ENCODE measurements at regions not wholly inside any gene's neighbourhood (a gene's known extent, or its start where the extent isn't known, plus 50 kb on each side); places are given as distances from the start of the nearest gene placed in this dataset.

DNA sequence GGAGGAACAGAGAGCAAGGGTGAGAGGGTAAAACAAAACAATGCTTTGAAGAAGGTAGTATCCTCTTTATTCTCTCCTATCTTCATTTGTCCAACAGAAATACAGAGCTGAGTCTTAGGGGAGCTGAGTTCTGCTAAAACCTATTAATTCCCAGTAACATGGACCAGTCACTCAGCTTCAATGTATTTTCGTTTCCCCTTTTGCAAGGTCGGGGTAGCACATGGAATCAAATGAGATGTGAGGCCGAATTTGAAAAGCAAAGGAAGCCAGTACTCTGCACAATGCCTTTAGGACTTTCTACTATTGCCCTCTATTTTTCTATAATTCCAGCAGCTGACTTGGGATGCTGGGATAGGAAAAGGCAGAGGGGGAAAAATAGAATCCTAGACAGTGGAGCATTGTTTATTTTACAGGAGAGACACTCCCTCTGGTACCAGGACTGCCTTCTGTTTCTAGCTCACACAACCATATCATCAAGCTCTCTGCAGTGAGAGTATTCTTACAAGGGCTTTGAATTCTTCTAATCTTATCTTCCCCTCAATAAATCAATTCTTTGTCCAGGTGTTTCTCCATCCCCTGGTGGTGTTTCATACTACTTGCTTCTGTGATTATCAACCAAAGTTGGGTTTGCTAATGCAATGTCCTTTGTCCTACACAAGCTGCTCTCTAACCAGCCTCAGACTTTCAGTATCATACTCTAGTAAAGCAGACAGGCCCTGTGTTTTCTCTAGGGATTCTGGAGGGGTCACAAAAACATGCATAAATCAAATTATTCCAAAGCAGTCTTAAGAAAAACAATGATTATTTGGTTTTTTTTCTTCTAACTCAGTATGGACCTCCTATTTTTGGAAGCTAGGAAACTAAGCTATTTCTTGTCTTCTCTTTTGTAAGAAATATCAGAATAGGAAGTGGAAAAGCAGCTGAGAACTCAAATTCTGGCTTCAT lies 341.5 kb downstream of the OSTF1 start:
- TF ChIP-seq EZH2 (IDR thresholded peaks at IDR 0.05), result no peak
- TF ChIP-seq POLR2AphosphoS5 (IDR thresholded peaks at IDR 0.05; ENCODE audit: borderline replicate concordance, low read depth, low read length), result no peak
- no peak for TF ChIP-seq FOXP2 (optimal IDR thresholded peaks at IDR 0.05; ENCODE audit: control extremely low read depth, extremely low read length, insufficient read depth)
- no peak overlapping the region for H3K27ac ChIP-seq
- no peaks in the 10 kb centered on the region for H3K36me3 ChIP-seq (ENCODE audit: insufficient read depth, low read length)
- H3K9ac ChIP-seq (ENCODE audit: insufficient read length), result no peak overlapping the region
- H3K4me3 ChIP-seq, result no peak overlapping the region
- H3K9me3 ChIP-seq (ENCODE audit: low read depth, low read length), result no peaks in the 10 kb centered on the region
- DNase-seq (ENCODE audit: low read depth, low spot score), result no peak

DNA sequence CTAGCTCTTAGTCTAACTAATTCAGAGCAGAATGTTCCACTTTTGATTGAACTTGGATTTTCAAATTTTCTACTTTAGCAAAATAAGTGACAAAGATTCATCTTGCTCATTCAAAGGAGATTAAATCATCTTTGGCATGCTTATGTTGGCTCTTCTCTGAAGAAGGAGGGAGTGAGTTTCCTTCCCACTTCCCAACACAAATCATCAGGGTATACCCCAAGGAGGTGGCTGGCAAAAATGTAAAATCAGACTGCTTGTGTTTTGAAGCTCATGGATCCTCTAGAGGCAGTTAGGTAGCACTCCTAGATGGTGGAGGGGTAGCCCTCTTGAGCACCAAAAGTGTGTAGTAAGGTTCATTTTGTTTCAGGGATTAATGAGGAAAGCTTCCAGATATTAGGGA lies 343.1 kb downstream of the OSTF1 start:
- Histone ChIP-seq H3K9me3 (ENCODE audit: low read depth, low read length) (no peaks in the 10 kb centered on the region), H3K36me3 (ENCODE audit: insufficient read depth, low read length) (no peaks in the 10 kb centered on the region), H3K27ac (no peak overlapping the region), H3K4me3 (no peak overlapping the region), H3K9ac (ENCODE audit: insufficient read length) (no peak overlapping the region)
- no peak for DNase-seq (ENCODE audit: low read depth, low spot score)
- TF ChIP-seq EZH2 (IDR thresholded peaks at IDR 0.05) (no peak), POLR2AphosphoS5 (IDR thresholded peaks at IDR 0.05; ENCODE audit: borderline replicate concordance, low read depth, low read length) (no peak), FOXP2 (optimal IDR thresholded peaks at IDR 0.05; ENCODE audit: control extremely low read depth, extremely low read length, insufficient read depth) (no peak)

DNA sequence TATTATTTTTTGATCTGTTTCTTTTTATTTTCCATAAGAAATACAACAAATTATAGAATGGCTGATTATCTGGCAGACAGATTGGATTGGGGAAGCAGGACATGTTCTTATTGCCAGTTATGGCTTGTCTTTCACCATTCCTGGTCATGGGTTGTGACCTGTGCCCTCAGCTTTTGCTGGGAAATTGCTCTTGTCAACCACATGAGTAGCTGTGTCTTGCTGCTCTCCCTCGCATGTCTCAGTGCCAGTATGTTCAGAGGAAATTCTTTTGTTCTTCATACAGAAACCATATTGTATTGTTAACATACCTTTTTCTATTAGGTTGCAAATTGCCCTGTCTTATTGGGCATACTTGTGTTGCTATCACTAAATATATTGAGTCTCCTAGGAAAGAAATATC lies 344.1 kb downstream of the OSTF1 start:
- Histone ChIP-seq H3K9ac (ENCODE audit: insufficient read length) (no peak overlapping the region), H3K9me3 (ENCODE audit: low read depth, low read length) (no peaks in the 10 kb centered on the region), H3K4me3 (no peak overlapping the region), H3K27ac (no peak overlapping the region), H3K36me3 (ENCODE audit: insufficient read depth, low read length) (no peaks in the 10 kb centered on the region)
- TF ChIP-seq POLR2AphosphoS5 (IDR thresholded peaks at IDR 0.05; ENCODE audit: borderline replicate concordance, low read depth, low read length) (no peak), FOXP2 (optimal IDR thresholded peaks at IDR 0.05; ENCODE audit: control extremely low read depth, extremely low read length, insufficient read depth) (no peak), EZH2 (IDR thresholded peaks at IDR 0.05) (no peak)
- no peak for DNase-seq (ENCODE audit: low read depth, low spot score)

DNA sequence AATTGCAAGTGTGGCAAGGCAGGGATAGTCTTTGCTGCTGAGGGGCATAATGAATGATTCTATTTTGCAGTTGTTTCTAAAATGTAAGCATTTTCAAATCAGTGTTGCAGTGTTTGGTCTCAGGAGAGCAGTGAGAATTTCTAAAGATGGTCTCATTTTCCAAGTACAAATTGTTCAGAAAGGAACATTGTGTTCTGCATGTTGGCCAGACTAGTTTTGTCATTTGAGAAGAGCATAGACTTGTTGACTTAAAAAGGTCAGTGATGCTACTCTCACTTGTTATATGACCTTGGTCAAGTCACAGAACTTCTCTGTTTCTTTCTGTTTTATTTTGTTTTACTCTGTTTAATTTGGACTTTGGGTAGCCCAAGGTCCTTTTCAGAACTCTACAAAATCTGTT lies 344.6 kb downstream of the OSTF1 start:
- Histone ChIP-seq H3K4me3 (no peak overlapping the region), H3K36me3 (ENCODE audit: insufficient read depth, low read length) (no peaks in the 10 kb centered on the region), H3K9ac (ENCODE audit: insufficient read length) (no peak overlapping the region), H3K27ac (no peak overlapping the region), H3K9me3 (ENCODE audit: low read depth, low read length) (no peaks in the 10 kb centered on the region)
- TF ChIP-seq POLR2AphosphoS5 (IDR thresholded peaks at IDR 0.05; ENCODE audit: borderline replicate concordance, low read depth, low read length) (no peak), FOXP2 (optimal IDR thresholded peaks at IDR 0.05; ENCODE audit: control extremely low read depth, extremely low read length, insufficient read depth) (no peak), EZH2 (IDR thresholded peaks at IDR 0.05) (no peak)
- DNase-seq (ENCODE audit: low read depth, low spot score), result no peak

DNA sequence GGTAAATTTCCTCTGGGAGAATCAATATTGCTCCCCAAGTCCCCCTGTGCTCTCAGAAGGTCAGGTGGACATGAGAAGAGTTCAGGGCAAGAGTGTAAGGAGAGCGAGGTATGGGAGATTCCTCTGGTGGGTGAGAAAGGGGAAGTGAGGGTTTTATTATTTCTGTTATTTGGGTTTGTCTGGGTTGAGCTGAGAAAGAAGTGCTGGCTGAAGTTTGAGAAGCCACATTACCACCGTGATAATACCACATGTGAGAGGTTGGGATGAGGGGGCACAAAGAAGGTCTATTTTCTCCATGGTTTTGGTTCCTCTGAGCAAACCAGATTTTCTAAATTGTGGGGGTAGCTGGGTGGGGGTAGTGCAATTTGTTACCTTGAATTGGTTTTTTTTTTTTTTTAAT lies 350.4 kb downstream of the OSTF1 start:
- Histone ChIP-seq H3K9me3 (ENCODE audit: low read depth, low read length) (no peaks in the 10 kb centered on the region), H3K27ac (no peak overlapping the region), H3K9ac (ENCODE audit: insufficient read length) (no peak overlapping the region), H3K4me3 (no peak overlapping the region), H3K36me3 (ENCODE audit: insufficient read depth, low read length) (no peaks in the 10 kb centered on the region)
- no peak for DNase-seq (ENCODE audit: low read depth, low spot score)
- TF ChIP-seq POLR2AphosphoS5 (IDR thresholded peaks at IDR 0.05; ENCODE audit: borderline replicate concordance, low read depth, low read length) (no peak), EZH2 (IDR thresholded peaks at IDR 0.05) (no peak), FOXP2 (optimal IDR thresholded peaks at IDR 0.05; ENCODE audit: control extremely low read depth, extremely low read length, insufficient read depth) (no peak)

DNA sequence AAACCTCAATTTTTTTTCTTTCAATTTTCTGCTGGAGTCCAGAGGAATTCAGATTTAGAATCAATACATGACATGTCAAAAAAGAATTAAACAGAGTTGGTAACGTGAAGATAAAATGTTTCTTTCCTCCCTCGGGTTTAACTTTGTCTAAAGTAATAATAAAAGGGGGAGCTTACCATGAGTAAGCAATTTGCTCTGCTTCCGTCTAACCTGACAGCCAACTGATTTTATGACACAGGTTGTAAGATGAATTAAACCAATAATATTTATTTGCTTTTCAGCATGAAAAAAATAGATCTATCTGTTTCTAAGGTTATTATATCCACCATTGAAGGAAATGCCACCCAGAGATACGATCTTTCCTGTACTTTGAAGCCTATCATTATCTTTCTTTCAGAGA lies 352.6 kb downstream of the OSTF1 start:
- no peaks in the 10 kb centered on the region for H3K36me3 ChIP-seq (ENCODE audit: insufficient read depth, low read length)
- no peaks in the 10 kb centered on the region for H3K9me3 ChIP-seq (ENCODE audit: low read depth, low read length)
- TF ChIP-seq EZH2 (IDR thresholded peaks at IDR 0.05) (no peak), POLR2AphosphoS5 (IDR thresholded peaks at IDR 0.05; ENCODE audit: borderline replicate concordance, low read depth, low read length) (no peak), FOXP2 (optimal IDR thresholded peaks at IDR 0.05; ENCODE audit: control extremely low read depth, extremely low read length, insufficient read depth) (no peak)
- peak overlapping the region; percentile 34 for H3K4me3 ChIP-seq
- DNase-seq (ENCODE audit: low read depth, low spot score), result no peak
- H3K9ac ChIP-seq (ENCODE audit: insufficient read length), result peak overlapping the region; percentile 17
- H3K27ac ChIP-seq, result peak overlapping the region; percentile 80

DNA sequence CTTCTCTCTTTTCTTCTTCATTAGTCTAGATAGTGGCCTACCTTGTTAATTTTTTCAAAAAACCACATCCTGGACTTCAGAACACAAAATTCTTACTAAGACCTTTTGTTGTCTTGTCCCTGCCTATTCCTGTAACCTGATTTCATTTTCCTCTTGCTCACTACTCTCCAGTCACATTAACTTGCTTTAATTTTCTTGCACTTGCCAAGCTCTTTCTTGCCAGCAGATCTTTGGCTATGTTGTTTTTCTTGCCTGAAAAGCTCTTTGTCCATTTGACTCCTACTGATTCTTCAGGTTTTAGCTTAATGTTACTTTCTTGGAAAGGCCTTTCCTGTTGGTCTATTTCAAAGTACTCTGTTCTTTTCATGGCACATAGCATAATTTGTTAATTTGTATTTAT lies 356.8 kb downstream of the OSTF1 start:
- Histone ChIP-seq H3K36me3 (ENCODE audit: insufficient read depth, low read length) (no peaks in the 10 kb centered on the region), H3K4me3 (no peak overlapping the region), H3K9me3 (ENCODE audit: low read depth, low read length) (no peaks in the 10 kb centered on the region), H3K27ac (no peak overlapping the region), H3K9ac (ENCODE audit: insufficient read length) (no peak overlapping the region)
- no peak for DNase-seq (ENCODE audit: low read depth, low spot score)
- TF ChIP-seq FOXP2 (optimal IDR thresholded peaks at IDR 0.05; ENCODE audit: control extremely low read depth, extremely low read length, insufficient read depth) (no peak), POLR2AphosphoS5 (IDR thresholded peaks at IDR 0.05; ENCODE audit: borderline replicate concordance, low read depth, low read length) (no peak), EZH2 (IDR thresholded peaks at IDR 0.05) (no peak)

DNA sequence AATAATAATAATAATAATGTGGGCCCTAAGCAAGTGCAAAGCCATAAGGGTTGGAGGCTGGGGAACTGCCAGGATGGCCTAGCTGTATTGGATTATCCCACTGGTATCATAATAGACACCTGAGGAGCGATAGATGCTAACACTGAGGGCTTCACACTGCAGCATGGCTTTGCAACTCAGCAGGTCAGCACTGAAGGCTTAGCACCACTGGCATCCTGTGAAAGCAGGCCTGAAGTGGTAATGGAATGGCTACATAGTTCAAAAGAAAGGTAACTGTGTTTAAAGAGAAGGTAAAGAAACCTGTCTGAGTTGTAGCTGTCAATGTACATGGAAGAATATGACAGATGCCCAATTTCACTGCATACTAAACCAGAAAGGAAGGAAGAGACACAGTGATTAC lies 359.0 kb downstream of the OSTF1 start:
- H3K27ac ChIP-seq, result no peak overlapping the region
- no peak overlapping the region for H3K9ac ChIP-seq (ENCODE audit: insufficient read length)
- H3K36me3 ChIP-seq (ENCODE audit: insufficient read depth, low read length), result no peaks in the 10 kb centered on the region
- H3K9me3 ChIP-seq (ENCODE audit: low read depth, low read length), result no peaks in the 10 kb centered on the region
- TF ChIP-seq POLR2AphosphoS5 (IDR thresholded peaks at IDR 0.05; ENCODE audit: borderline replicate concordance, low read depth, low read length), result no peak
- no peak for TF ChIP-seq FOXP2 (optimal IDR thresholded peaks at IDR 0.05; ENCODE audit: control extremely low read depth, extremely low read length, insufficient read depth)
- no peak for TF ChIP-seq EZH2 (IDR thresholded peaks at IDR 0.05)
- no peak overlapping the region for H3K4me3 ChIP-seq
- no peak for DNase-seq (ENCODE audit: low read depth, low spot score)
